ENCODE measurements at regions not wholly inside any gene's neighbourhood (a gene's known extent, or its start where the extent isn't known, plus 50 kb on each side); places are given as distances from the start of the nearest gene placed in this dataset.

GRCh38 chr13:83085186-83085900 lies 796.9 kb downstream of the SLITRK1 start:
- TF ChIP-seq CTCF (IDR thresholded peaks at IDR 0.05; ENCODE audit: insufficient read depth, low read length) (no peak), POLR2AphosphoS5 (IDR thresholded peaks at IDR 0.05; ENCODE audit: low read depth) (no peak), GABPA (IDR thresholded peaks at IDR 0.05; ENCODE audit: low read depth) (no peak), REST (IDR thresholded peaks at IDR 0.05; ENCODE audit: insufficient replicate concordance, low read depth) (no peak)

All from HL-60 (cell line).